AML-193 (cell line): ENCODE measurements at regions not wholly inside any gene's neighbourhood (a gene's known extent, or its start where the extent isn't known, plus 50 kb on each side); places are given as distances from the start of the nearest gene placed in this dataset.
"Not testable (repeated sequence)": the region's sequence is repeated elsewhere in the genome, so short reads cannot be mapped to it uniquely, and the experiment has no call there.

ENCODE experiments used
- DNase-seq, 2 experiments: peaks; one replicate each; lab custom pipeline; 2025; lab: John Stamatoyannopoulos, UW

GRCh38 chr4:187484186-187484585 is 511.4 kb upstream of the ZFP42 start:
- no peak for DNase-seq

- DNase-seq, result no peak
These were observed 509.9 kb upstream of the ZFP42 start for GRCh38 chr4:187485676-187486075.

DNA sequence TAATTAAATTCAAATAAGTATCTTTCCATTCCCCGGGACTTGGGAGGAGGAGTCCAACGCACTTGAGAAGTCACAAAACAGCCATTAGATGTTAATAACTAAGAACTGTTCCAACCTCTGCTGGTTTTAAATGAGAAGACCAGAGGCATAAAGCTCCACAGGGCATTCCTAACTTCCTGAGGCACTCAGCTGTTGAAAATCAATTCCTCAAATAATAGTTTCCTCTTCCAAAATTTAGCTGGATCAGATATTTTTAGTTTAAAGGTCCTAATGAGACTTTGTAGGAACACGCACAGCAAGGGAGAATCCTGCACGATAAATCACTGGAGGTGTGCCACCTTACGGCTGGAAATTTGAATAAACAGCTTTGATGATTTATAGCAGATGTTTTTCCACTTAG is 504.3 kb upstream of the ZFP42 start:
- no peak for DNase-seq

GRCh38 chr4:187491959-187492358 is 503.6 kb upstream of the ZFP42 start:
- no peak for DNase-seq

- no peak for DNase-seq
These were observed 501.9 kb upstream of the ZFP42 start for GRCh38 chr4:187493661-187494060.

- no peak for DNase-seq
These were observed 495.6 kb upstream of the ZFP42 start for GRCh38 chr4:187499956-187500355.

GRCh38 chr4:187500796-187501195 is 494.8 kb upstream of the ZFP42 start:
- DNase-seq, result no peak

GRCh38 chr4:187501731-187502130 is 493.8 kb upstream of the ZFP42 start:
- no peak for DNase-seq

- no peak for DNase-seq
These were observed 490.4 kb upstream of the ZFP42 start for GRCh38 chr4:187504974-187505797.

DNA sequence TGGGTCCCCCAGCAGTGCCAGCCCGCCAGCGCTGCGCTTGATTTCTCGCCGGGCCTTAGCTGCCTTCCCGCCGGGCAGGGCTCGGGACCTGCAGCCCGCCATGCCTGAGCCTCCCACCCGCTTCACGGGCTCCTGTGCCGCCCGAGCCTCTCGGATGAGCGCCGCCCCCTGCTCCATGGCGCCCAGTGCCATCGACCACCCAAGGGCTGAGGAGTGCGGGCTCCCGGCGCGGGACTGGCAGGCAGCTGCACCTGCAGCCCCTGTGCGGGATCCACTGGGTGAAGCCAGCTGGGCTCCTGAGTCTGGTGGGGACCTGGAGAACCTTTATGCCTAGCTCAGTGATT is 489.8 kb upstream of the ZFP42 start:
- not testable (repeated sequence) for DNase-seq

- no peak for DNase-seq
These were observed 479.3 kb upstream of the ZFP42 start for GRCh38 chr4:187516224-187516623.

DNA sequence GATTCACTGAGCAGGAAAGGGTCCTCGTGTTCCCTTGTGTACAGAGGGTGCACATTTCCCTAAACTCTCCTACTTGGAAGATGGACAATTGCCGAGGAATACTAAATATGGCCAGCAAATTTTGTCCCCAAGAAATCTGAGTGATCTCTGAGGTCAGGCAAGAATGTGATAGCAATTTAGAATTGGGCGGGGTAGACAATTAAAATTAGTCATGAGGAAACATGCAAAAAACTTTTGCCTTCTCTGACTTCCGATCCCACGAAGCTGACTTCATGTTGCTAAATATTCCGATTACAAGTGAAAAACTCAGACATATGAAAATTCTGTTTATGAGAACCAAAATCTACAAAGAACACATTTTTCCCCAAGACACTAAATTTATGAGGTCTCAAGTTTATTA is 453.9 kb upstream of the ZFP42 start:
- DNase-seq, result no peak

DNA sequence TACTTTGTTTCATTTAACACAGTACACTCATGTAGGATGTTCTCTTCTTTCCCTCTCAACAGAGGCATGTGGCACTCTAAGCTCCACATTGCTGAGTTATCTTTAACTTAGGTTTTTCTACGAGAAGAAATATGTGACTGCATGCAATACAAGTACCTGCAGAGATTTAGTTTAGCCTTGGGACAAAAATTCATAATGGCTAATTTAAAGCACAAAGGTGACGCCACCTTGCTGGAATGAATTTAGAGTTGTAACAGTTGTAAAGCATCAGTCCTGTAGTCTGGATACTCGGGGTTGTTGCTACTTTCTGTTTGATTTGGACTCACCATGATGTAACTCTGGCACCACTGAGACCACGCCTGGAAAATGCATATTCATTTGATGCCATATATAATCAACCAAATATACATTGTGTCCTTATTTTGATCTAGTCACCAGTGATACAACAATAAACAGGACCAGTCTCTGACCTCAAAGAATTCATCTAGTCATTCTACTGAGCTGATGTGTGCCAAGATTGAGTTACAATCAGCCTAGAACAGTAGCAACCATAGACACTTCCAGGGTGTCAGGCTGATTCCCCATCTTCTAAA is 451.0 kb upstream of the ZFP42 start:
- DNase-seq, result no peak

DNA sequence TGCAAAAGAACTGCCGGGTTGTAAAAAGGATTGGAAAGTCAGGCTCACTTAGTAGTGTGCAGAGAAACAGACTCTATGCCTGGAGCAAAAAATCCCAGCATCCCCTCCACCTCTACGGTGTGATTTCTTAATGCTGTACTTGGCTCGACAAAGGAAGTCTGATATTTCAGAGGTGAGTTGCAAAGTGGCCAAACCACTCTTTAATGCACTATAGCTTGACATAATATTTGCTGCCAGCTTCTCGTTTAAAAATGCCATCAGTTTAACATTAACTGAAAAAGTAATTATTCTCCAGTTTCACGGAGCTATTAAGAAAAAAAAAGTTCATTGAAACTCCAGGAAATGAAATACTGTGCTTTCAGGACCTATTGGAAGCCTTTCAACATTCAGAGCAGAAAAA is 448.3 kb upstream of the ZFP42 start:
- DNase-seq, result no peak

DNA sequence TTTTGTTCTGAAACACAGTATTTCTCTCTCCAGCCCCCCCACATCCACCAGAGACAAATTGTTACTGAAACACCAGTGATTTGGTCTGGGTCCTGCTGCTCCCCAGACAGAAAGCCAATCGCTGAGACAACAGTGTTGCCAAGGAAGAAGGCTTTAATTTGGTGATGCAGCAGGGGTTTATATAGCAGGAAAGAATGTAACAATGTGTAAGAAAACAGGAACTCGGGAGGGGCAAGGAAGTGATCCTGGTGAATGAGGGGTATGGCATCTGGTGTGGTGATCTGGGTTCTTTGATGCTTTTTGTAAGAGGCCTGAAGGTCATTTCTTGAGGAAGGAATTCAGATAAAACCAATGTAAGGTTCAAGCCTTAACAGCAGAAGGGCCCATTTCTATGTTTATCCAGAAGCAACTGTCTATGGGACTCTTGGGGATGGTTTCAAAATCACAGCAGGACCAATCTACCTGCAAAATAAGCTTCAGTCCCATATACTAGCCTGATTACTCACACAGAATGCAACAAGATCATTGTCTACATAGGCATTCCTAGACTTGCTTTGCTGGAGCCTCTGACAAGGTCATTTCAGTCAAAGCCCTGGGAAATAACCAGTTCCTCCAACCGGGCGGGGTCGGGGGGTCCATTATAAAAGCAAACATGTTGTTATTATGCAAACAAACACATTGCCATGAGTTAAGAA is 445.2 kb upstream of the ZFP42 start:
- no peak for DNase-seq

GRCh38 chr4:187552781-187553180 is 442.8 kb upstream of the ZFP42 start:
- no peak for DNase-seq

DNA sequence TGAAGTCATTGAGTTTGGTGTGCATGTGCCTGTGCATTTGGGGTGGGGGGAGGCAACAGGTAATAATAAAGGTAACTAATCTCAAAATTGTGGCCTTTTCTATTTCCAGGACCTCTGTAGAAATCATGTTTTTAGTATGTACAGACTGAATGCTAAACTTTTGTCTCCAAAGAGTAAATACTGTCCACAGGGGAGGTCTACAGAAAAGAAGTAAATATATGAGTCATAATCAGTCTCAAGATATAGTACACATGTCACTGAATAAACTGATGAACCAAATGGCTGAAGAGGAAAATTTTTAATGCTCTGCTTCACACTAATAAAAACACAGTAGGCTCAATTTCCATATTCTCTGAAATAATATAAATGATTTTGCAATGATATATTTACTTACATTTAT is 440.4 kb upstream of the ZFP42 start:
- DNase-seq, result no peak

DNA sequence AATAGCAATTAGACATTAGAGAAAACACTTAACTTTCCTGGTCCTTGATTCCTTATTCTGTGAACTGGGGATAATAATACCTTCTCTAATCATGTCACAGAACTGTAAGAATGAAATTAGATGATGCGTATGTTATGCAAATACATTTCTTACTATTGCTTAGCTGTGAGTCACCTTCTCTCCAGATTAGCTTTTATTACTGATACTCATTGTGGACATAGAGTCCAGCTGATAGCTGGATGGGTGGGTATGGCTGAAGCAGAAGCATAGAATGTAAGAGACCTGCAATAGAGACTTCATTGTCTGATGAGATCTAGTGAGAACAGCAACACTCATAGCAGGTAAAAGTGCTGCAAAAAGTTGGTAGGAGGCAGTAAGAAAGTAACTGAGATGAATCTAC is 437.2 kb upstream of the ZFP42 start:
- no peak for DNase-seq

- DNase-seq, result no peak
These were observed 433.2 kb upstream of the ZFP42 start for GRCh38 chr4:187562345-187562744.

DNA sequence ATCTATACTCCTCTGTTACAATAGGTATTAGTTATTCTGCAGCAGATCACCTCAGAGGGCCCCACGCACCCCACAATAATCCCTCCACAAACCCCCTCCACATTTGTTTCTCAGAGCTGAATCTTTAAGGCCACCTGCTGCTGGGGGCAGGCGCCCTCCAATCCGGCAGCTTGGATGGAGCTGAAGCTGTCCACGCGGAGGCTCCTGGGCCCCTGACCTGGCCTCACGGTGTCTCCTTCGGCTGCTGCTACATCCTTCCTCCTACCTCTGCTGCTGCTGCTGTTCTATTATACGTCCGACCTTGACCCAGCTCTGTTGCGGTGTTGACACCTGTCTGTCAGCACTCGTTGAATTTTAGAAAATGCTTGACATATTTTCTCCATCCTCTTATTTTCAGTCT is 430.2 kb upstream of the ZFP42 start:
- DNase-seq, result no peak

DNA sequence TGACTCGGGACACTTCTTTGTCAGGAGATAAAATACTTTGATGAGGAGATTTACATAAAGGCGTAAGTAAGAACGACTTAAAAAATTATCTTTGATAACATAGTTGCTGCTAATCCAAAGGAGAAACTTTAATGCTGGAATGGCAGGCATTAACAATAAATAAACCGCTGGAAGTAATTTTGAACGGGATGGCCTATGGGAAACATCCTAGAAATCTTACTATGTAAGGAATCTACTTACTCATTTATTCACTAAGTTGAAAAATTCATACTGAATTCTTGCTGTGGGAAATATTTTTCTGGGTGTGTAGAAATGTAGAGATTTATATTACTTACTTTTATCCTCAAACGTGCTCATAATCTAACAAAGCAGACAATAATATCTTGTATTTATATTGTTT is 425.7 kb upstream of the ZFP42 start:
- no peak for DNase-seq

- no peak for DNase-seq
These were observed 419.9 kb upstream of the ZFP42 start for GRCh38 chr4:187575706-187576105.

- no peak for DNase-seq
These were observed 418.8 kb upstream of the ZFP42 start for GRCh38 chr4:187576751-187577150.
